ENCODE measurements at regions not wholly inside any gene's neighbourhood (a gene's known extent, or its start where the extent isn't known, plus 50 kb on each side); places are given as distances from the start of the nearest gene placed in this dataset.
"Not testable (repeated sequence)": the region's sequence is repeated elsewhere in the genome, so short reads cannot be mapped to it uniquely, and the experiment has no call there.

DNA sequence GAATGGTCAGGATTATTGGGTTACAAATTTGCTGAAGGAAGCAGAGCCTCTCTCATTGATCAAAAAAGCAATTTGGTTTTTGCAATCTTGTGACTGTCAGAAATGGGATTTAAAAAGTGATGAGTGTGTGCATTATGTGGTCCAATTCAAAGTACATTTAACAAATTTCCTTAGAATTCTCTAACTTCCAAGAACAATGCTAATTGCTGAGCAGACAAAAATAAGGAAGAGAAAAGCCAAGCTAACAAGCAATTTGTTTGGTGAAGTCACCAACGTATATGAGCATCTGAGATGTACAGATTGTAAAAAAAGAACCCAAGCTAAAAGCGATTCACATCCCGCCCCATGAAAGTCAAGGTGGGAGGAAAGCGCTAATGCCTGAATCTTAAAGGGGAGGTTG lies 1643.9 kb downstream of the CDH8 start:
- Mint-ChIP-seq H3K4me1 (no peaks in the 10 kb centered on the region), H3K36me3 (ENCODE audit: low read depth) (no peaks in the 10 kb centered on the region), H3K27me3 (no peaks in the 10 kb centered on the region), H3K9me3 (peaks cover 13% of the 10 kb centered on the region), H3K27ac (no peak overlapping the region), H3K4me3 (no peak overlapping the region)
- no peak for DNase-seq
- TF ChIP-seq, protein P1, sequence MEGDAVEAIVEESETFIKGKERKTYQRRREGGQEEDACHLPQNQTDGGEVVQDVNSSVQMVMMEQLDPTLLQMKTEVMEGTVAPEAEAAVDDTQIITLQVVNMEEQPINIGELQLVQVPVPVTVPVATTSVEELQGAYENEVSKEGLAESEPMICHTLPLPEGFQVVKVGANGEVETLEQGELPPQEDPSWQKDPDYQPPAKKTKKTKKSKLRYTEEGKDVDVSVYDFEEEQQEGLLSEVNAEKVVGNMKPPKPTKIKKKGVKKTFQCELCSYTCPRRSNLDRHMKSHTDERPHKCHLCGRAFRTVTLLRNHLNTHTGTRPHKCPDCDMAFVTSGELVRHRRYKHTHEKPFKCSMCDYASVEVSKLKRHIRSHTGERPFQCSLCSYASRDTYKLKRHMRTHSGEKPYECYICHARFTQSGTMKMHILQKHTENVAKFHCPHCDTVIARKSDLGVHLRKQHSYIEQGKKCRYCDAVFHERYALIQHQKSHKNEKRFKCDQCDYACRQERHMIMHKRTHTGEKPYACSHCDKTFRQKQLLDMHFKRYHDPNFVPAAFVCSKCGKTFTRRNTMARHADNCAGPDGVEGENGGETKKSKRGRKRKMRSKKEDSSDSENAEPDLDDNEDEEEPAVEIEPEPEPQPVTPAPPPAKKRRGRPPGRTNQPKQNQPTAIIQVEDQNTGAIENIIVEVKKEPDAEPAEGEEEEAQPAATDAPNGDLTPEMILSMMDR (IDR thresholded peaks at IDR 0.05) = no peak
- no peak for ATAC-seq (ENCODE audit: low read depth)
- ChIA-PET CTCF (no interaction called here), POLR2A (no interaction called here)
- intact Hi-C loops (cut with micrococcal nuclease) = no loop called here

DNA sequence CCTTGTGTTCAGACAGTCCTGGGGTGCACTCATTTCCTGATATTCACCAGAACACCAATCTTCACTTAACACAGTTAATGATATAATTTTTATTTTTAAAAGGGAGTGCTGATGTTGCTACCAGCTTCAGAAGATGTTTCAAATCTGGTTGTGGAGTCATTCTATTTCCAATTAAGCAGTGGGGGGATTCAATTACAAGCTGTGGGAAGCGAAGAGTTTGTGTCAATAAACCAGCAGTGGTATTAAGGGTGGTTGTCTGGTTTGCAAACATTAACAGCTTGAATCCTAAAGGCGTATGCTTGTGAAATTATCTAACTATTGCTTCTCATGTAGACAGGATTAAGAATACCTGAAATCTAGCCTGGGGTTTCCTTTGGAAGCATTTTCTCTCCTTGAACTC lies 1637.5 kb upstream of the GOT2 start:
- Mint-ChIP-seq H3K27ac (no peak overlapping the region), H3K4me3 (no peak overlapping the region), H3K4me1 (no peaks in the 10 kb centered on the region), H3K27me3 (no peaks in the 10 kb centered on the region), H3K9me3 (peaks cover 6% of the 10 kb centered on the region), H3K36me3 (ENCODE audit: low read depth) (no peaks in the 10 kb centered on the region)
- ChIA-PET POLR2A (no interaction called here), CTCF (no interaction called here)
- TF ChIP-seq, protein P1 (IDR thresholded peaks at IDR 0.05) = no peak
- ATAC-seq (ENCODE audit: low read depth) (no peak), DNase-seq (no peak)
- intact Hi-C loops (cut with micrococcal nuclease) = no loop called here

DNA sequence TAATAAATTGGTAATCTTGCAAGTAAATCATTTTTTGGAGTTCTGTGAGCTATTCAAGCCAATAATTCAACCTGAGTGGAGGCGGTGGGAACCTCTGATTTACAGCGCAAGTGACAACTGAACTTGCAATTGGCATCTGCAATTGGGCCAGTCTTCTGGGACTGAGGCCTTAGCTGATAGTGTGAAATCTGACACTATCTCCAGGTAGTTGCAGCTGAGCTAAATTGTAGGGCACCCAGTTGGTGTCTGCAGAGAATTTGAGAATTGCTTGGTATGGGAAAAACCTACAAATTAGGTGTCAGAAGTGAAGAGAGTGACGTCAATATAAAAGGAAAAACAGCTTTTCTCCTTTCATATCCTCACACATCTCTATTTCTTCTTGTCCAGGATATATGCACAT lies 1633.6 kb upstream of the GOT2 start:
- Mint-ChIP-seq H3K4me1 (no peaks in the 10 kb centered on the region), H3K9me3 (peaks cover 8% of the 10 kb centered on the region), H3K4me3 (no peak overlapping the region), H3K27ac (no peak overlapping the region), H3K36me3 (ENCODE audit: low read depth) (no peaks in the 10 kb centered on the region), H3K27me3 (no peaks in the 10 kb centered on the region)
- ChIA-PET CTCF (no interaction called here), POLR2A (no interaction called here)
- DNase-seq (no peak), ATAC-seq (ENCODE audit: low read depth) (no peak)
- TF ChIP-seq, protein P1 (IDR thresholded peaks at IDR 0.05) = no peak
- intact Hi-C loops (cut with micrococcal nuclease) = no loop called here

DNA sequence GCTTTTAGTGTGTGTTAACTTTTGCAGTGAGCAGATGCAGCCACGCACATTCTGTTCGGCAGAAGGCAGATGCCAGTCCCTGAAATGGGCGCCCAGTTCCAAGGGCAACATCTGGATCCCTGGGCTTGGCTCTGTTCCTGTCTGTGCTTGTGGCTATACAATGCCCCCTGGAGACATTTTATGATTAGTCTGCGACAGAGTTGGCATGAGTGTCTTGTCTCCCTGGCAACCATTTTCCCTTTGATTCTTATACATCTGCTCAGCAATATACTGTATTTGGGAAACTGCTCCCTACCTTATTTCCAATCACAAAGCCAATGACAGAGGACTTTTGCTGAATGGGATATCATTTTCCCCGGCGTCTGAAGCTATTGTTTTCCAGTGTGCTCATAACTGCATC lies 1629.5 kb upstream of the GOT2 start:
- TF ChIP-seq, protein P1 (IDR thresholded peaks at IDR 0.05) = no peak
- no peak for ATAC-seq (ENCODE audit: low read depth)

DNA sequence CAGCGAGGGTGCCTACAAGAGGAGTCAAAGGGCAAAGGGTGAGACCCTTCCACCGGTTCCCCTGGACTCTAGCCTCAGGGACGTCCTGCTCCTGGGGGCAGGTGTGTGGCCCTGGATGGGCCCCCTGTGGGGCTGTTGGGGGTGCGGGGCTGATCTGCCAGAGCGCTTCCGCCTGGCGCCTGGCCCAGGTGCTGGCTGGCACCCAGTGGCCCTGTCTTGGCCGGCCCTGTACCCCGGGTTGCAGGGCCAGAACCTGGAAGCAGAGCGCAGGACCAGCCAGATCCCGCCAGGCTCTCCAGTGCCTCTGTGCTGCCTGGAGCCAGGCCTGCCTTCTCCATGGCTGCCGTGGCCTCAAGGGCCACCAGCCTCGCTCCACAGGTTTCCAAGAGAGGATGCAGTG lies 1625.8 kb upstream of the GOT2 start:
- H3K4me1 Mint-ChIP-seq; ATAC-seq (ENCODE audit: low read depth); CTCF ChIA-PET; intact Hi-C loops (cut with micrococcal nuclease); H3K36me3 Mint-ChIP-seq (ENCODE audit: low read depth); H3K27ac Mint-ChIP-seq; H3K9me3 Mint-ChIP-seq; H3K27me3 Mint-ChIP-seq; DNase-seq; H3K4me3 Mint-ChIP-seq; POLR2A ChIA-PET: not testable (repeated sequence)

More for the DNA sequence above, 1629.5 kb upstream of the GOT2 start:
- no peak overlapping the region for H3K27ac Mint-ChIP-seq
- H3K27me3 Mint-ChIP-seq = no peaks in the 10 kb centered on the region
- peaks cover 6% of the 10 kb centered on the region for H3K9me3 Mint-ChIP-seq
- DNase-seq = no peak
- H3K36me3 Mint-ChIP-seq (ENCODE audit: low read depth) = no peaks in the 10 kb centered on the region
- no peak overlapping the region for H3K4me3 Mint-ChIP-seq
- intact Hi-C loops (cut with micrococcal nuclease) = no loop called here
- H3K4me1 Mint-ChIP-seq = no peaks in the 10 kb centered on the region
- POLR2A ChIA-PET = no interaction called here
- CTCF ChIA-PET = no interaction called here

DNA sequence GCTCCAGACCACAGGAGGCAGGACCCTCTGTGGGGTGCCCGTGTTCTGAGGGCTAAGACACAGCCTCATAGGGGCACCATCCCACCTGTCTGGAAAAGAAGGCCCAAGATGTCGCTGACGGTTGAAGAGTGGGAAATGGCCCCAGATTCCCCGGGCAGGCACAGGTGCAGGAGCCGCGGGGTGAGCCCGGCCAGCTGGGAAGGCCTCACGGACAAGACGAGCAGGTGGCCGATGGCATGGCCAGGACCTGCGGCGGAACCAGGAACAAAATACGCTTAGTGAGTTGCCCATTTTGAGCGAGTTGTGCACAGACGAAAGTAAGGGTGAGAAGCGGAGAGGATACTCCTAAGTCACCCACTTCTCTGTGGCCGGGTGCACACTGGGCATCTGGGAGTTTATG lies 1625.3 kb upstream of the GOT2 start:
- ATAC-seq (ENCODE audit: low read depth); DNase-seq; H3K4me1 Mint-ChIP-seq; CTCF ChIA-PET; POLR2A ChIA-PET; H3K36me3 Mint-ChIP-seq (ENCODE audit: low read depth); H3K4me3 Mint-ChIP-seq; H3K9me3 Mint-ChIP-seq; intact Hi-C loops (cut with micrococcal nuclease); H3K27me3 Mint-ChIP-seq; H3K27ac Mint-ChIP-seq: not testable (repeated sequence)

DNA sequence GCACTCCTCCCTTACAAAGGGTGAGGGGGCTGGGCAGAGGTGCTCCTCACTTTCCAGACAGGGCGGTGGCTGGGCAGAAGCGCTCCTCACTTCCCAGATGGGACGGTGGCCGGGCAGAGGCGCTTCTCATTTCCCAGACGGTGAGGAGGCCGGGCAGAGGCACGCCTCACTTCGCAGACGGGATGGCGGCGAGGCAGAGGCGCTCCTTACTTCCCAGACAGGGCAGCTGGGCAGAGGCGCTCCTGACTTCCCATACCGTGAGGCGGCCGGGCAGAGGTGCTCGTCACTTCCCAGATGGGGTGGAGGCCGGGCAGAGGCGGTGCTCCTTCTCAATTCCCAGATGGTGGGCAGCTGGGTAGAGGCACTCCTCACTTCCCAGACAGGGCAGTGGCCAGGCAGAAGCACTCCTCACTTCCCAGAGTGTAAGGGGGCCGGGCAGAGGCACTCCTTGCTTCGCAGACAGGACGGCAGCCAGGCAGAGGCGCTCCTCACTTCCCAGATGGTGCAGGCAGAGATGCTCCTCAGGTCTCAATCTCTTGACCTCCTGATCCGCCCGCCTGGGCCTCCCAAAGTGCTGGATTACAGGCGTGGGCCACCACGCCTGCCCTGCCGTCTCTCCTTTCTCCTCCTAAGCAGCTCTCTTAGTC lies 1623.9 kb upstream of the GOT2 start:
- CTCF ChIA-PET; DNase-seq; H3K36me3 Mint-ChIP-seq (ENCODE audit: low read depth); H3K4me3 Mint-ChIP-seq; H3K27me3 Mint-ChIP-seq; ATAC-seq (ENCODE audit: low read depth); H3K4me1 Mint-ChIP-seq; H3K27ac Mint-ChIP-seq; POLR2A ChIA-PET; H3K9me3 Mint-ChIP-seq; intact Hi-C loops (cut with micrococcal nuclease): not testable (repeated sequence)
